ES-I3 (cell line): ENCODE measurements at regions not wholly inside any gene's neighbourhood (a gene's known extent, or its start where the extent isn't known, plus 50 kb on each side); places are given as distances from the start of the nearest gene placed in this dataset.
"Not testable (repeated sequence)": the region's sequence is repeated elsewhere in the genome, so short reads cannot be mapped to it uniquely, and the experiment has no call there.

Source experiments
- H3K36me3 ChIP-seq: 2 replicates; pipeline ENCODE4 v1.6.1; 2013; ENCODE audit warnings: mild to moderate bottlenecking, low read length, control low read depth, moderate library complexity; ENCODE audit not compliant: insufficient read depth
- H3K4me1 ChIP-seq: 2 replicates; pipeline ENCODE4 v1.6.1; 2013; ENCODE audit warnings: mild to moderate bottlenecking, control low read depth, low read length; ENCODE audit not compliant: insufficient read depth
- H3K9ac ChIP-seq: 2 replicates; pipeline ENCODE4 v1.6.1; 2013; ENCODE audit warnings: low read depth, mild to moderate bottlenecking, low read length, moderate library complexity
- H3K9me3 ChIP-seq: 2 replicates; pipeline ENCODE4 v1.6.1; 2013; ENCODE audit warnings: mild to moderate bottlenecking, low read length, moderate library complexity; ENCODE audit not compliant: control insufficient read depth, insufficient read depth

- H3K36me3 ChIP-seq = no peaks in the 10 kb centered on the region
- no peaks in the 10 kb centered on the region for H3K4me1 ChIP-seq
- H3K9ac ChIP-seq = no peak overlapping the region
These were observed 367.4 kb downstream of the CD109 start for GRCh38 chr6:74063391-74063790.

GRCh38 chr6:74061201-74061600 lies 365.2 kb downstream of the CD109 start:
- Histone ChIP-seq H3K9ac (no peak overlapping the region), H3K36me3 (no peaks in the 10 kb centered on the region), H3K4me1 (no peaks in the 10 kb centered on the region), H3K9me3 (no peaks in the 10 kb centered on the region)

More at GRCh38 chr6:74063391-74063790, 367.4 kb downstream of the CD109 start:
- no peaks in the 10 kb centered on the region for H3K9me3 ChIP-seq

GRCh38 chr6:74060354-74060753 lies 364.4 kb downstream of the CD109 start:
- Histone ChIP-seq H3K4me1 (no peaks in the 10 kb centered on the region), H3K9me3 (no peaks in the 10 kb centered on the region), H3K9ac (no peak overlapping the region), H3K36me3 (no peaks in the 10 kb centered on the region)

GRCh38 chr6:74058606-74059005 lies 362.6 kb downstream of the CD109 start:
- Histone ChIP-seq H3K9me3 (no peaks in the 10 kb centered on the region), H3K9ac (no peak overlapping the region), H3K4me1 (no peaks in the 10 kb centered on the region), H3K36me3 (no peaks in the 10 kb centered on the region)

- no peaks in the 10 kb centered on the region for H3K9me3 ChIP-seq
- no peak overlapping the region for H3K9ac ChIP-seq
- no peaks in the 10 kb centered on the region for H3K4me1 ChIP-seq
- no peaks in the 10 kb centered on the region for H3K36me3 ChIP-seq
These were observed 361.3 kb downstream of the CD109 start for GRCh38 chr6:74057326-74057725.

GRCh38 chr6:74054190-74054589 lies 358.2 kb downstream of the CD109 start:
- Histone ChIP-seq H3K4me1 (no peaks in the 10 kb centered on the region), H3K36me3 (no peaks in the 10 kb centered on the region), H3K9ac (no peak overlapping the region), H3K9me3 (no peaks in the 10 kb centered on the region)

GRCh38 chr6:74050921-74051320 lies 354.9 kb downstream of the CD109 start:
- H3K4me1 ChIP-seq = no peaks in the 10 kb centered on the region
- no peak overlapping the region for H3K9ac ChIP-seq
- H3K9me3 ChIP-seq = no peaks in the 10 kb centered on the region

GRCh38 chr6:74048387-74048786 lies 352.4 kb downstream of the CD109 start:
- no peaks in the 10 kb centered on the region for H3K9me3 ChIP-seq
- no peak overlapping the region for H3K9ac ChIP-seq
- H3K36me3 ChIP-seq = no peaks in the 10 kb centered on the region
- no peaks in the 10 kb centered on the region for H3K4me1 ChIP-seq

More at GRCh38 chr6:74050921-74051320, 354.9 kb downstream of the CD109 start:
- H3K36me3 ChIP-seq = no peaks in the 10 kb centered on the region

- H3K36me3 ChIP-seq = no peaks in the 10 kb centered on the region
- no peak overlapping the region for H3K9ac ChIP-seq
- H3K4me1 ChIP-seq = peaks cover 4% of the 10 kb centered on the region; the same call in 1 of the 2 replicates
- no peaks in the 10 kb centered on the region for H3K9me3 ChIP-seq
These were observed 348.6 kb downstream of the CD109 start for GRCh38 chr6:74044417-74045096.

- peaks cover 4% of the 10 kb centered on the region; the same call in 1 of the 2 replicates for H3K4me1 ChIP-seq
- no peaks in the 10 kb centered on the region for H3K36me3 ChIP-seq
- no peaks in the 10 kb centered on the region for H3K9me3 ChIP-seq
- no peak overlapping the region for H3K9ac ChIP-seq
These were observed 345.4 kb downstream of the CD109 start for GRCh38 chr6:74041420-74041819.

- Histone ChIP-seq H3K9ac (no peak overlapping the region), H3K9me3 (no peaks in the 10 kb centered on the region), H3K4me1 (no peaks in the 10 kb centered on the region), H3K36me3 (no peaks in the 10 kb centered on the region)
These were observed 322.8 kb downstream of the CD109 start for GRCh38 chr6:74018825-74019224.

- Histone ChIP-seq H3K4me1 (no peaks in the 10 kb centered on the region), H3K9ac (no peak overlapping the region), H3K9me3 (no peaks in the 10 kb centered on the region), H3K36me3 (no peaks in the 10 kb centered on the region)
These were observed 319.4 kb downstream of the CD109 start for GRCh38 chr6:74015427-74015826.

GRCh38 chr6:74000666-74001490 lies 304.9 kb downstream of the CD109 start:
- Histone ChIP-seq H3K9me3 (no peaks in the 10 kb centered on the region), H3K36me3 (no peaks in the 10 kb centered on the region), H3K4me1 (no peaks in the 10 kb centered on the region), H3K9ac (no peak overlapping the region)

GRCh38 chr6:73990609-73991238 lies 294.7 kb downstream of the CD109 start:
- H3K36me3 ChIP-seq, H3K4me1 ChIP-seq, H3K9me3 ChIP-seq, H3K9ac ChIP-seq: not testable (repeated sequence)

GRCh38 chr6:73989428-73989827 lies 293.4 kb downstream of the CD109 start:
- H3K4me1 ChIP-seq = no peaks in the 10 kb centered on the region
- H3K9ac ChIP-seq = no peak overlapping the region

More at GRCh38 chr6:73989428-73989827, 293.4 kb downstream of the CD109 start:
- Histone ChIP-seq H3K9me3 (no peaks in the 10 kb centered on the region), H3K36me3 (no peaks in the 10 kb centered on the region)
